ENCODE measurements at regions not wholly inside any gene's neighbourhood (a gene's known extent, or its start where the extent isn't known, plus 50 kb on each side); places are given as distances from the start of the nearest gene placed in this dataset.

GRCh38 chr18:14963246-14963645 lies 215.3 kb downstream of the ANKRD30B start:
- TF ChIP-seq POLR2A (IDR thresholded peaks at IDR 0.05; ENCODE audit: low read length) (no peak), GATA1 (IDR thresholded peaks at IDR 0.05; ENCODE audit: low read depth, low read length) (no peak)
